ENCODE measurements at regions not wholly inside any gene's neighbourhood (a gene's known extent, or its start where the extent isn't known, plus 50 kb on each side); places are given as distances from the start of the nearest gene placed in this dataset.

- no peak for TF ChIP-seq ZBTB33 (IDR thresholded peaks at IDR 0.05)
Measured at GRCh38 chr18:41155910-41156851, 798.9 kb upstream of the PIK3C3 start (continued).

GRCh38 chr18:41155025-41155424, 800.0 kb upstream of the PIK3C3 start:
- no peak overlapping the region for H3K27ac ChIP-seq (ENCODE audit: low read depth in 1 of 2, low read length in 2 of 2)
- WGBS = 67% methylated on average over 1 of the region's 1 CpG
- no peaks in the 10 kb centered on the region for H3K9me3 ChIP-seq (ENCODE audit: control insufficient read depth in 4 of 4, low read length in 3 of 4)
- TF ChIP-seq YY1 (IDR thresholded peaks at IDR 0.05) (no peak), FOXA2 (IDR thresholded peaks at IDR 0.05) (no peak)
- DNase-seq (ENCODE audit: low spot score) = no peak
- H3K9ac ChIP-seq (ENCODE audit: low read depth in 1 of 2, low read length in 2 of 2) = no peak overlapping the region
- H3K27me3 ChIP-seq (ENCODE audit: control insufficient read depth in 4 of 4, insufficient read depth in 4 of 4, low read length in 3 of 4) = no peaks in the 10 kb centered on the region
- H3K36me3 ChIP-seq (ENCODE audit: control insufficient read depth in 4 of 4, insufficient read depth in 3 of 4, low read depth in 1 of 4, low read length in 3 of 4) = no peaks in the 10 kb centered on the region
- no peaks in the 10 kb centered on the region for H3K4me1 ChIP-seq (ENCODE audit: control insufficient read depth in 4 of 4, insufficient read depth in 4 of 4, low read length in 3 of 4)
- no peak overlapping the region for H3K4me3 ChIP-seq (ENCODE audit: low read depth in 1 of 3, low read length in 3 of 3)

- 89% methylated on average over 2 of the region's 2 CpGs for WGBS
- TF ChIP-seq NR2F2 (IDR thresholded peaks at IDR 0.05) (no peak), FOXA1 (IDR thresholded peaks at IDR 0.05) (no peak), HNF4A (conservative IDR thresholded peaks at IDR 0.05) (no peak), ZBTB33 (IDR thresholded peaks at IDR 0.05) (no peak)
- no peak for DNase-seq (ENCODE audit: low spot score)
Measured at GRCh38 chr18:41153871-41154270, 801.2 kb upstream of the PIK3C3 start.

GRCh38 chr18:41150316-41150715, 804.7 kb upstream of the PIK3C3 start:
- no peak overlapping the region for H3K9ac ChIP-seq (ENCODE audit: low read depth in 1 of 2, low read length in 2 of 2)
- H3K27me3 ChIP-seq (ENCODE audit: control insufficient read depth in 4 of 4, insufficient read depth in 4 of 4, low read length in 3 of 4) = no peaks in the 10 kb centered on the region
- H3K27ac ChIP-seq (ENCODE audit: low read depth in 1 of 2, low read length in 2 of 2) = no peak overlapping the region
- no peaks in the 10 kb centered on the region for H3K36me3 ChIP-seq (ENCODE audit: control insufficient read depth in 4 of 4, insufficient read depth in 3 of 4, low read depth in 1 of 4, low read length in 3 of 4)
- no peaks in the 10 kb centered on the region for H3K4me1 ChIP-seq (ENCODE audit: control insufficient read depth in 4 of 4, insufficient read depth in 4 of 4, low read length in 3 of 4)
- WGBS = 71% methylated on average over 2 of the region's 2 CpGs
- no peak overlapping the region for H3K4me3 ChIP-seq (ENCODE audit: low read depth in 1 of 3, low read length in 3 of 3)
- no peak for DNase-seq (ENCODE audit: low spot score)
- H3K9me3 ChIP-seq (ENCODE audit: control insufficient read depth in 4 of 4, low read length in 3 of 4) = no peaks in the 10 kb centered on the region
- TF ChIP-seq YY1 (IDR thresholded peaks at IDR 0.05) (no peak), CTCF (IDR thresholded peaks at IDR 0.05; ENCODE audit: low read depth, low read length, missing input control) (no peak), RXRA (IDR thresholded peaks at IDR 0.05) (no peak), TAF1 (conservative IDR thresholded peaks at IDR 0.05) (no peak), JUND (IDR thresholded peaks at IDR 0.05) (no peak), REST (IDR thresholded peaks at IDR 0.05) (no peak), HNF4A (conservative IDR thresholded peaks at IDR 0.05) (no peak), GABPA (IDR thresholded peaks at IDR 0.05 in 1 of 2, conservative IDR thresholded peaks at IDR 0.05 in 1 of 2) (no peak), NR2F2 (IDR thresholded peaks at IDR 0.05) (no peak), RAD21 (IDR thresholded peaks at IDR 0.05) (no peak), FOXA2 (IDR thresholded peaks at IDR 0.05) (no peak), HNF4G (IDR thresholded peaks at IDR 0.05) (no peak), FOXA1 (IDR thresholded peaks at IDR 0.05) (no peak), MAX (IDR thresholded peaks at IDR 0.05) (no peak)

More at GRCh38 chr18:41153871-41154270, 801.2 kb upstream of the PIK3C3 start:
- no peaks in the 10 kb centered on the region for H3K36me3 ChIP-seq (ENCODE audit: control insufficient read depth in 4 of 4, insufficient read depth in 3 of 4, low read depth in 1 of 4, low read length in 3 of 4)
- H3K27me3 ChIP-seq (ENCODE audit: control insufficient read depth in 4 of 4, insufficient read depth in 4 of 4, low read length in 3 of 4) = no peaks in the 10 kb centered on the region
- H3K4me1 ChIP-seq (ENCODE audit: control insufficient read depth in 4 of 4, insufficient read depth in 4 of 4, low read length in 3 of 4) = no peaks in the 10 kb centered on the region
- no peaks in the 10 kb centered on the region for H3K9me3 ChIP-seq (ENCODE audit: control insufficient read depth in 4 of 4, low read length in 3 of 4)
- no peak overlapping the region for H3K9ac ChIP-seq (ENCODE audit: low read depth in 1 of 2, low read length in 2 of 2)
- no peak overlapping the region for H3K27ac ChIP-seq (ENCODE audit: low read depth in 1 of 2, low read length in 2 of 2)
- no peak overlapping the region for H3K4me3 ChIP-seq (ENCODE audit: low read depth in 1 of 3, low read length in 3 of 3)

Data from liver (tissue), 8 donors.